ENCODE measurements at regions not wholly inside any gene's neighbourhood (a gene's known extent, or its start where the extent isn't known, plus 50 kb on each side); places are given as distances from the start of the nearest gene placed in this dataset.

DNA sequence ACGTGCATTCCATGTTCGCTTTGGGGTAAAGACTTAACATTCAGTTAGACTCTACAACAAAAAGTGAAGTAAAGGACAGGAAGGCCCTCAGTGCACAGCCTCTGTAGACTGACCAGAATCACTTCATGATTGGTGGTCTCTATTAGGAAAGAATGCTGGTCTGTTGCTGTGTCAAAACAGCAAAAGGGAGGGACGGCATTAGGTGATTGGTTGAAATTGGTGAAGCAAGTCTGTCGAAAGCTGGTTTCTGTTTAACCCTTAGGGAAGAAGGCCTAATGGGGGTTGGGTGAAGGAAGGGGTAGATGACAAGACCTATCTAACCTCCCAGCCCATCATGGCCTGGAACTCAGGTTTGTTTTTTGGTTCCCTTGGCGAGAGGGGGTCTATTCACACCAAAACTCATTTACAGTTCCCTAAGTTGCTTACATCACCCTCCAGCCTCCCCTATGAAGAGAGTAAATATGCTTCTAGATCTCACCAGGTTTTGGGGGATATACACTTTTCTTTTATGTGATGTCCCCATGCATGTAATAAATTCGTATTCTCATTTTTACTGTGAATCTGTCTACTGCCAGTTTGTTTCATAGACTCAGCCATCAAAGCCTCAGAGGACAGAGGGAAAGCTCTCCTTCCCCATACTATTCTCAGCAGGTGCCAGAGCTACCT is 65.6 kb downstream of the TMEM17 start:
- TF ChIP-seq RAD21 (IDR thresholded peaks at IDR 0.05) = no peak
- TF ChIP-seq, protein P1, sequence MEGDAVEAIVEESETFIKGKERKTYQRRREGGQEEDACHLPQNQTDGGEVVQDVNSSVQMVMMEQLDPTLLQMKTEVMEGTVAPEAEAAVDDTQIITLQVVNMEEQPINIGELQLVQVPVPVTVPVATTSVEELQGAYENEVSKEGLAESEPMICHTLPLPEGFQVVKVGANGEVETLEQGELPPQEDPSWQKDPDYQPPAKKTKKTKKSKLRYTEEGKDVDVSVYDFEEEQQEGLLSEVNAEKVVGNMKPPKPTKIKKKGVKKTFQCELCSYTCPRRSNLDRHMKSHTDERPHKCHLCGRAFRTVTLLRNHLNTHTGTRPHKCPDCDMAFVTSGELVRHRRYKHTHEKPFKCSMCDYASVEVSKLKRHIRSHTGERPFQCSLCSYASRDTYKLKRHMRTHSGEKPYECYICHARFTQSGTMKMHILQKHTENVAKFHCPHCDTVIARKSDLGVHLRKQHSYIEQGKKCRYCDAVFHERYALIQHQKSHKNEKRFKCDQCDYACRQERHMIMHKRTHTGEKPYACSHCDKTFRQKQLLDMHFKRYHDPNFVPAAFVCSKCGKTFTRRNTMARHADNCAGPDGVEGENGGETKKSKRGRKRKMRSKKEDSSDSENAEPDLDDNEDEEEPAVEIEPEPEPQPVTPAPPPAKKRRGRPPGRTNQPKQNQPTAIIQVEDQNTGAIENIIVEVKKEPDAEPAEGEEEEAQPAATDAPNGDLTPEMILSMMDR (IDR thresholded peaks at IDR 0.05; ENCODE audit: low read depth, low read length, missing input control) = no peak
- TF ChIP-seq TAF1 (conservative IDR thresholded peaks at IDR 0.05) = no peak
- no peak for TF ChIP-seq EGR1 (IDR thresholded peaks at IDR 0.05; ENCODE audit: low read depth in 2 of 2)
- no peak for TF ChIP-seq JUND (IDR thresholded peaks at IDR 0.05)
- no peak for TF ChIP-seq SP1 (IDR thresholded peaks at IDR 0.05)
- TF ChIP-seq FOXA1 (IDR thresholded peaks at IDR 0.05) = no peak
- TF ChIP-seq REST (IDR thresholded peaks at IDR 0.05) = no peak
- no peak for TF ChIP-seq GABPA (IDR thresholded peaks at IDR 0.05 in 1 of 2, conservative IDR thresholded peaks at IDR 0.05 in 1 of 2)
- TF ChIP-seq MAX (IDR thresholded peaks at IDR 0.05) = no peak
- TF ChIP-seq YY1 (IDR thresholded peaks at IDR 0.05) = no peak
- TF ChIP-seq, protein P2, sequence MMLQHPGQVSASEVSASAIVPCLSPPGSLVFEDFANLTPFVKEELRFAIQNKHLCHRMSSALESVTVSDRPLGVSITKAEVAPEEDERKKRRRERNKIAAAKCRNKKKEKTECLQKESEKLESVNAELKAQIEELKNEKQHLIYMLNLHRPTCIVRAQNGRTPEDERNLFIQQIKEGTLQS (IDR thresholded peaks at IDR 0.05) = no peak
- TF ChIP-seq RXRA (IDR thresholded peaks at IDR 0.05) = no peak
- no peak for TF ChIP-seq ZBTB33 (IDR thresholded peaks at IDR 0.05)

Data from liver (tissue), 3 donors.